Duodenal mucosa (tissue), 2 donors: ENCODE measurements at regions not wholly inside any gene's neighbourhood (a gene's known extent, or its start where the extent isn't known, plus 50 kb on each side); places are given as distances from the start of the nearest gene placed in this dataset.

Source experiments
- H3K27ac ChIP-seq: one replicate; pipeline ENCODE4 v1.7.0; 2013; ENCODE audit warnings: low read depth, low read length
- H3K27me3 ChIP-seq, 2 donors: one replicate each; pipeline ENCODE4 v1.7.0; 2013; ENCODE audit warnings: low read length in 2 of 2, control low read depth in 1 of 2; ENCODE audit not compliant: insufficient read depth in 2 of 2, control insufficient read depth in 1 of 2
- H3K36me3 ChIP-seq, 2 donors: one replicate each; pipeline ENCODE4 v1.7.0; 2013; ENCODE audit warnings: low read length in 2 of 2, control low read depth in 1 of 2; ENCODE audit not compliant: insufficient read depth in 2 of 2, control insufficient read depth in 1 of 2
- H3K4me1 ChIP-seq, 2 donors: one replicate each; pipeline ENCODE4 v1.7.0; 2013; ENCODE audit warnings: low read length in 2 of 2, control low read depth in 1 of 2; ENCODE audit not compliant: insufficient read depth in 2 of 2, control insufficient read depth in 1 of 2
- H3K4me3 ChIP-seq, 2 donors: one replicate each; pipeline ENCODE4 v1.7.0; 2013; ENCODE audit warnings: low read length in 2 of 2, low read depth in 1 of 2
- H3K9ac ChIP-seq, 2 donors: one replicate each; pipeline ENCODE4 v1.7.0; 2013; ENCODE audit warnings: low read length in 2 of 2, low read depth in 1 of 2
- H3K9me3 ChIP-seq, 2 donors: one replicate each; pipeline ENCODE4 v1.7.0; 2013; ENCODE audit warnings: low read length in 2 of 2, control low read depth in 1 of 2; ENCODE audit not compliant: control insufficient read depth in 1 of 2

GRCh38 chr9:106456581-106456980 is 406.4 kb upstream of the ZNF462 start:
- Histone ChIP-seq H3K9me3 (no peaks in the 10 kb centered on the region), H3K36me3 (no peaks in the 10 kb centered on the region), H3K4me3 (no peak overlapping the region), H3K27ac (no peak overlapping the region), H3K4me1 (no peaks in the 10 kb centered on the region), H3K27me3 (no peaks in the 10 kb centered on the region), H3K9ac (no peak overlapping the region)

GRCh38 chr9:106467113-106467864 is 395.7 kb upstream of the ZNF462 start:
- no peaks in the 10 kb centered on the region for H3K9me3 ChIP-seq
- no peaks in the 10 kb centered on the region for H3K27me3 ChIP-seq
- no peak overlapping the region for H3K4me3 ChIP-seq
- H3K4me1 ChIP-seq, result no peaks in the 10 kb centered on the region
- H3K9ac ChIP-seq, result no peak overlapping the region
- H3K27ac ChIP-seq, result no peak overlapping the region
- H3K36me3 ChIP-seq, result no peaks in the 10 kb centered on the region

- no peaks in the 10 kb centered on the region for H3K9me3 ChIP-seq
- H3K4me3 ChIP-seq, result no peak overlapping the region
- H3K36me3 ChIP-seq, result no peaks in the 10 kb centered on the region
- no peaks in the 10 kb centered on the region for H3K4me1 ChIP-seq
- H3K27ac ChIP-seq, result no peak overlapping the region
- no peaks in the 10 kb centered on the region for H3K27me3 ChIP-seq
- H3K9ac ChIP-seq, result no peak overlapping the region
These were observed 395.2 kb upstream of the ZNF462 start for GRCh38 chr9:106467865-106468164.

- Histone ChIP-seq H3K27me3 (no peaks in the 10 kb centered on the region), H3K36me3 (no peaks in the 10 kb centered on the region), H3K4me3 (no peak overlapping the region), H3K9ac (no peak overlapping the region), H3K4me1 (no peaks in the 10 kb centered on the region), H3K9me3 (no peaks in the 10 kb centered on the region), H3K27ac (no peak overlapping the region)
These were observed 394.5 kb upstream of the ZNF462 start for GRCh38 chr9:106468431-106468830.

GRCh38 chr9:106478312-106478711 is 384.7 kb upstream of the ZNF462 start:
- Histone ChIP-seq H3K4me1 (no peaks in the 10 kb centered on the region), H3K9ac (no peak overlapping the region), H3K27me3 (no peaks in the 10 kb centered on the region), H3K27ac (no peak overlapping the region), H3K9me3 (no peaks in the 10 kb centered on the region), H3K4me3 (no peak overlapping the region), H3K36me3 (no peaks in the 10 kb centered on the region)

GRCh38 chr9:106478727-106479126 is 384.2 kb upstream of the ZNF462 start:
- no peaks in the 10 kb centered on the region for H3K9me3 ChIP-seq
- H3K27ac ChIP-seq, result no peak overlapping the region

GRCh38 chr9:106479679-106480078 is 383.3 kb upstream of the ZNF462 start:
- H3K4me1 ChIP-seq, result no peaks in the 10 kb centered on the region
- H3K36me3 ChIP-seq, result no peaks in the 10 kb centered on the region
- no peaks in the 10 kb centered on the region for H3K27me3 ChIP-seq
- no peak overlapping the region for H3K27ac ChIP-seq
- H3K9ac ChIP-seq, result no peak overlapping the region
- H3K9me3 ChIP-seq, result no peaks in the 10 kb centered on the region
- no peak overlapping the region for H3K4me3 ChIP-seq

More at GRCh38 chr9:106478727-106479126, 384.2 kb upstream of the ZNF462 start:
- no peaks in the 10 kb centered on the region for H3K4me1 ChIP-seq
- H3K36me3 ChIP-seq, result no peaks in the 10 kb centered on the region
- no peak overlapping the region for H3K9ac ChIP-seq
- H3K4me3 ChIP-seq, result no peak overlapping the region
- H3K27me3 ChIP-seq, result no peaks in the 10 kb centered on the region

- Histone ChIP-seq H3K4me1 (no peaks in the 10 kb centered on the region), H3K9ac (no peak overlapping the region), H3K27me3 (no peaks in the 10 kb centered on the region), H3K9me3 (no peaks in the 10 kb centered on the region), H3K27ac (no peak overlapping the region), H3K4me3 (no peak overlapping the region), H3K36me3 (no peaks in the 10 kb centered on the region)
These were observed 381.9 kb upstream of the ZNF462 start for GRCh38 chr9:106481013-106481609.

- Histone ChIP-seq H3K9me3 (no peaks in the 10 kb centered on the region), H3K4me1 (no peaks in the 10 kb centered on the region), H3K4me3 (no peak overlapping the region), H3K27ac (no peak overlapping the region), H3K36me3 (no peaks in the 10 kb centered on the region), H3K27me3 (no peaks in the 10 kb centered on the region), H3K9ac (no peak overlapping the region)
These were observed 380.2 kb upstream of the ZNF462 start for GRCh38 chr9:106482733-106483132.

- H3K4me1 ChIP-seq, result no peaks in the 10 kb centered on the region
- H3K27ac ChIP-seq, result no peak overlapping the region
- H3K27me3 ChIP-seq, result no peaks in the 10 kb centered on the region
- no peaks in the 10 kb centered on the region for H3K9me3 ChIP-seq
- H3K36me3 ChIP-seq, result no peaks in the 10 kb centered on the region
- no peak overlapping the region for H3K4me3 ChIP-seq
- H3K9ac ChIP-seq, result no peak overlapping the region
These were observed 376.3 kb upstream of the ZNF462 start for GRCh38 chr9:106486685-106487084.
